ENCODE measurements at regions not wholly inside any gene's neighbourhood (a gene's known extent, or its start where the extent isn't known, plus 50 kb on each side); places are given as distances from the start of the nearest gene placed in this dataset.
"Not testable (repeated sequence)": the region's sequence is repeated elsewhere in the genome, so short reads cannot be mapped to it uniquely, and the experiment has no call there.

- no peak for DNase-seq
Measured at GRCh38 chr3:157920822-157921700, 185.2 kb downstream of the SHOX2 start.

- no peak for DNase-seq
Measured at GRCh38 chr3:157919319-157919887, 186.8 kb downstream of the SHOX2 start.

- DNase-seq: no peak
Measured at GRCh38 chr3:157918402-157918801, 187.8 kb downstream of the SHOX2 start.

- no peak for DNase-seq
Measured at GRCh38 chr3:157916672-157917071, 189.5 kb downstream of the SHOX2 start.

GRCh38 chr3:157914882-157915281, 191.3 kb downstream of the SHOX2 start:
- DNase-seq: no peak

- no peak for DNase-seq
Measured at GRCh38 chr3:157913741-157914150, 192.5 kb downstream of the SHOX2 start.

- no peak for DNase-seq
Measured at GRCh38 chr3:157912514-157913451, 193.4 kb downstream of the SHOX2 start.

GRCh38 chr3:157906627-157907026, 199.6 kb downstream of the SHOX2 start:
- DNase-seq: no peak

- DNase-seq: no peak
Measured at GRCh38 chr3:157905885-157906284, 200.3 kb downstream of the SHOX2 start.

GRCh38 chr3:157902680-157903079, 203.5 kb downstream of the SHOX2 start:
- not testable (repeated sequence) for DNase-seq

GRCh38 chr3:157888040-157888439, 218.2 kb downstream of the SHOX2 start:
- DNase-seq: no peak

- no peak for DNase-seq
Measured at GRCh38 chr3:157876556-157876955, 229.7 kb downstream of the SHOX2 start.

- DNase-seq: no peak
Measured at GRCh38 chr3:157872902-157873301, 233.3 kb downstream of the SHOX2 start.

- no peak for DNase-seq
Measured at GRCh38 chr3:157871838-157872460, 234.3 kb downstream of the SHOX2 start.

GRCh38 chr3:157871248-157871647, 235.0 kb downstream of the SHOX2 start:
- DNase-seq: no peak

GRCh38 chr3:157868946-157869345, 237.3 kb downstream of the SHOX2 start:
- DNase-seq: no peak

- DNase-seq: no peak
Measured at GRCh38 chr3:157868196-157868595, 238.0 kb downstream of the SHOX2 start.

- peak; percentile 26 for DNase-seq
Measured at GRCh38 chr3:157865352-157866000, 240.7 kb downstream of the SHOX2 start.

- DNase-seq: no peak
Measured at GRCh38 chr3:157861076-157861765, 245.0 kb downstream of the SHOX2 start.

GRCh38 chr3:157859541-157859940, 246.7 kb downstream of the SHOX2 start:
- DNase-seq: no peak

GRCh38 chr3:157858821-157859220, 247.4 kb downstream of the SHOX2 start:
- DNase-seq: no peak

- DNase-seq: no peak
Measured at GRCh38 chr3:157857440-157857839, 248.8 kb downstream of the SHOX2 start.

Measured in CD4-positive, alpha-beta T cell treated with Interleukin-10 for 1 hour (primary cell).